Raji (cell line): ENCODE measurements at regions not wholly inside any gene's neighbourhood (a gene's known extent, or its start where the extent isn't known, plus 50 kb on each side); places are given as distances from the start of the nearest gene placed in this dataset.

Source experiments
- POLR2A ChIP-seq: IDR thresholded peaks from 2 replicates; pipeline ENCODE4 v1.6.1; 2011; ENCODE audit warnings: low read depth, low read length, control low read depth; ENCODE audit not compliant: insufficient read depth

DNA sequence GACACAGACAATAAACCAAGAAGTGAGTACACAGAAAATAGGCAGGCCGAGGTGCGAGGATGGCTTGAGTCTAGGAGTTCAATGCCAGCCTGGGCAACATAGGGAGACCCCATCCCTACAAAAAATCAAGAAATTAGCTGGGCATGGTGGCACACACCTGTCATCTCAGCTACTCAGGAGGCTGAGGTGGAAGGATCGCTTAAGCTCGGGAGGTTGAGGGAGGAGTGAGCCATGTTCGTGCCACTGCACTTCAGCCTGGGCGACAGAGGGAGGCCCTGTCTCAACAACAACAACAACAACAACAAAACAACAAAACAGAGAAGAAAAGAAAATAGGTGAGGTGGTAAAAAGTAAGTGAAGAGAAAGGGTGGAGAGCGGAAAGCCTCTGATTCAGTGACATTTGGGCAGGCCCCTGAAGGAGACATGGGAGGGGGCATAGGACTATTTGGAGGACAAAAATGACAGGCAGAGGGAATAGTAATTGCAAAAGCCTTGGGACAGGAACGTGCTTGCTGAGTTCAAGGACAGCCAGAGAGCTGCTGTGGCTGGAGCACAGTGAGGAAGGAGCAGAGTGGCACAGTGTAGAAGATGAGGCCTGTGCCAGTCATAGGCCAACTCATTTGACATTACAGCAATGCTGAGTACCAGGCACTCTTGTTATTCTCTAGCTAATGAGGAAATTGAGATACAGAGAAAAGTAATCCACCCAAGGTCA is 160.6 kb downstream of the VEGFA start:
- TF ChIP-seq POLR2A = no peak

DNA sequence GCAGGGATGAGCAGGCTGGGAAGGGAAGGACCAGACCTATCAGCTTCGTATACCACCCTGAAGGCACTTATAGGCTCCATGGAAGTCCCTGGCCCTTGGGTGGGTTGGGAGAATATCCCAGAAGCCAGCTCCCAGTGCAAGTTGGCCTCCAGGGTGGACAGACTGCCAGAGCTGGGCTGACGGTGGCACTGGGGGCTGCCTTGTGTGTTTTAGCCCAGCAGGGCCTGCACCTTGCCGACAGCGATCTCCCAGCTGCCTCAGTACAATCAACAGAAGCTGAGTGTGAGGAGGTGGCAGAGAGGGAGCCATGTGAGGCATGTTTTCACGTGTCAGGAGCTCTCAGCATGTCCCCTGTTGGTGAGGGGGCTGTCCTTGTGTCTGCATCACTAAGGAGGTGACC is 159.5 kb downstream of the VEGFA start:
- no peak for TF ChIP-seq POLR2A

DNA sequence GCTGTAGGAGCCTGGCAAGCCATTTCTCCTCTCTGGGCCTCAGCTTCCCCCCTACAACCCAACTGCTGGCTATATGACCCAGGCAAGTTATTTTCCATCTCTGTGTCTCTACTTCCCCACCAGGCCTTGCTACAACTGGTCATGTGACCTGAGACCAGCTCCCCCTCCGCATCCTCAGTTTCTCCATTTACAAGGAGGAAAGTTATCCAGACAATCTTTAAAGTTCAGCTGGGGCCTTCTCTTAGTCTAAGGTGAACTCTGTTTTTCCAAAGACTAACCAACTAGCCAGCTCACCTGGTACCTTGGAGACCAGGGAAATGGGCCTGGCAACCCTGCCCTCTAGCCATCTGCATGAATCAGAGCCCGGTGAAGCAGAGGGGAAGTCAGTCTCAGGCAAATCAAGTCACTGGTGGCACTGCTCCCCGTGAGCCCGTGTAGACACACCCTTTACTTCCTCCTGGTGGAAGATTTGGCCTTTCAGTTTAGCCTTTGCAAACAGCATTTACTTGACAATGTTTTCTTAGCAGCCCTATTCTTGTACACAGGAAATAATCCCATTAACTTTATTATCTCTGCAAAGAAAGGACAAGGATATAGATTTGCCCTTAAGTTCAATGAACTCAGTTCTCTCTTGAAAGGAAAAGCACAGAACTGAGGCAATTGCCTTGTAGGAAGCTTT is 157.7 kb downstream of the VEGFA start:
- TF ChIP-seq POLR2A = no peak

DNA sequence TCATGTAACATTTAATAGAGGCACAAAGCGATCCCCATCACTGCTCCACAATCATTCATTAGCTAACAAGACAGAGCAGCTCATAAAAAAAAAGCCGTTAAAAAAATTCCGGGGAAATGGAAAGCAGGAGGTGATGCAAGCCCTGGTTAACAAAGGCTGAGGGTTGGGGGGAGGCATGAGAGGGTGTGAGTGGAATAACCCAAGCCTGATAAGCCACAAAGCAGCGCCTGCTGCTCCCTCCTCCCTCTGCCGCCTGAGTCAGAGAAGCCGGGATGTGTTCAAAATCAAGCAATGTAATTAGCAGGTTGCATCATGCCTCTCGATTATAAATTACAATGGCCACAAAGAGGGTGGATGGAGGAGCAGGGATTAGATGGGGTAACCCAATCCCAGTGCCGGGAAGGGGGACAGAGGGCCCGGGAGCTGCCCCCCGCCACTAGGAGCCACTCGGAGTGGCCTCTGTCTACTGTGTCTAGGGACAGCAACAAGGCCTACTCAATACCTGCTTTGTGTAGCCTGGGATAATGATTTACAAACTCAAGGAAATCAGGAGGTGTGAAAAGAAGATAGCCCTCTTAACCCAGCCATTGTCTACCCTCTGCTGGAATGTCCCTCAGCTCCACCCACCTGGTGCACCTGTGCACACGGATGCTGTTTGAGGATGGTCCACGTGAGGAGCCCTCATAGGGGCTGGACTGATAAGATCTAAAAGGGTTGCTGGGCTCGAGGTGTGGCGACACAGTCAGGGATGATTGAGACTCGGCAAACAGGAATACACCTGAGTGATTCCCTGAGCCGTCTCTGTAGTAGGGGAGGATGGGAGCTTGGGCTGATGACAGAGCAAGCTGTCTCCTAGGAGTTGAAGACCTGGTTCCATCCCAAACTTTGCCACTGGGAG is 156.9 kb downstream of the VEGFA start:
- TF ChIP-seq POLR2A = no peak

DNA sequence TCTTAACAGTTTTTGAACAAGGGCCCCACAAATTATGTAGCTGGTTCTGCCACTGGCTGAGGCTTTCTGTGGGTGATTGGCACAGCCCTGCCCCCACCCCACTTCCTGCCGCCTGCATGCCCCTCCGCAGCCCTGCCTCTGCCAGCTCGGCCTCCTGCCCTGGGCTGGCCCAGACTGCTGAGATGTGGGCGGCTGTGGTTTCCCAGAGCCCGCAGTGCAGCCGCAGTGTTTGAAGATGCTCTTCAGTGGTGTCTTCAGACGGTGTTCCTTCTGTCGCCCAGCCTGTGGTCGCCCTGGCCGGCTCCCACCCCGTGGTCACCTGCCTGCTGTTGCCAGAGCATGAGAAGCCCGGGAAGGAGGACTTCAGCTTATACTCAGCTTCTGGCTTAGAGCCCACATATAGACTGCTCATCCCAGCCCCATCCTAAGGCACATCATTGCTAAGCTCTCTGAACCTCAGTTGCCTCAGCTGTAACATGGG is 154.3 kb downstream of the VEGFA start:
- no peak for TF ChIP-seq POLR2A

DNA sequence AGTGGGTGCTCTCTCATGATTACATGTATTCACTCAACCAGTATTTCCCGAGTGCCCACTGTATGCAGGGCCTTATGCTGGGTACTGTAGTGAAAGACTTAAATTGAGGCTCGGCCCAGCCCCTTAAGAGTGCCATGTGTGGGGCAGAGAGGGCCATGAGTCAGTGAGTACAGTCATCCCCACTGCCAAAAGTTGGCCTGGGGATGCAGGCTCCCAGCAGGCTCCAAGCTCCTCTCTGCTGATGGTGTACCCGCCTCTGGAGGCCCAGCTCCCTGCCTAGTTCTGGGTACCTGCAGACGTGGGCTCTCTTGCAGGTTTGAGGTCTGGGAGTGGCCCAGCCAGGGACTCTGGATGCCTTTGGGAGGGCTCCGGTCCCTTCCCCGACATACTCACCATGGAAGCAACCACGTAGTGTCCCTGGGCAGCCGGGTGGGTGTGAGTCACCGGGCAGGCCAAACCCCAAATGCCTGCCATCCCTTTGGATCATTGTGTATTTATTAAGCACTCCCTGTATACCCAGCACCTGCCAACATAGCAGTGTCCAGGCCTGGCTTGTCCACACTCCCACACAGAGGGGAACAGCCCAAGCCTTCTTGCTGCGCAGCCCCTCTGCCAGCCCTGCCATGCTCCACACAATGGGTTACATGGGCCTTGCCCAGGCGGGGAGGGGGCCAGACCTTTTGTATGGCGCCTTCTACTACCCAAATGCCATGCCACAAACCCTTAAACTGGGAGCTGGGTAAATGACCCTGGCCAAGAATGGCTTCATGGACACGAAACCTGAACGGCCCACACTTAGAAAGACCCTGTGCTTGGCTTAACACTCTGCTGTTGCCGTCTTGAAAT is 153.6 kb downstream of the VEGFA start:
- TF ChIP-seq POLR2A = no peak

DNA sequence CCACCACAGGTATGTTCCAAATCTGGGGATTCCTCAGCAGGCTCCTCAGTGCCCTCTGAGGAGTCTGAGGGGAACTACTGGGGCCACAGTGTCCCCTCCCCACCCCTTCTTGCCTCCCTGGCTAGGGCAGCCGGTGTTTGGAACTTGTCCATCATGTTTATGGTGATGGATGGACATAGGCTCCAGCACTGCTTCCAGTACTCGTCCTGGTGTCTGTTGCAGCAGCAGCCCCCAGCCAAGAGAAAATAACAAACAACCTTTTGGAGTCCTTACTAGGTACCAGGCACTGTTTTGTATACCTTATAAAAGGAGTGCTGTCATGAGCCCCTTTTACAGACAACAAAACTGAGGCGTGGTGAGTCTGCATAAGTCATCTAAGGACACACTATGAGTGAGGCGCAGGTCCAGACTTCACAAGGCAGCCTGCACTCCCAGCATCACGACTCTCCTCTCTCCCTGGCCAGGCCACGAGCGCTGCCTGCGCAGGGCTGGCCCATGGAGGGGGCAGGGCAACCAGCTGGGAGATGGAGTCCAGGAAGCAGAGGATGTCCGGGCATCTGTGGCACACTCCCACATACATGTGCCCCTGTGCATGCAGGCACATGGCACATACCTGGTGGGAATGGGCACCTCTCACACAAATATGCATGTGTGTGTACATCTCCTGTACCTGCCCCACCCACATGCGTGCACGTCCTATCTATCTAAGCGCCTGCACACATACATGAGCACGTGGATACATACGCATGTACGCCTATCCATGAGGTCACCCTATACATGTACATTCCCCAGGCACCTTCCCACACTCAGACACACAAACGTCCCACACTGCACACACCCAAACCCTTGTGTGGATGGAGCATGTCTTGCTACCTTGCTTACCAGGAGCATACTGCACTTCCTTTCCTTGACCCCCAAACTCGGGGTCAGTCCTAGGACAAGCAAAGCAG is 152.7 kb downstream of the VEGFA start:
- TF ChIP-seq POLR2A = no peak

DNA sequence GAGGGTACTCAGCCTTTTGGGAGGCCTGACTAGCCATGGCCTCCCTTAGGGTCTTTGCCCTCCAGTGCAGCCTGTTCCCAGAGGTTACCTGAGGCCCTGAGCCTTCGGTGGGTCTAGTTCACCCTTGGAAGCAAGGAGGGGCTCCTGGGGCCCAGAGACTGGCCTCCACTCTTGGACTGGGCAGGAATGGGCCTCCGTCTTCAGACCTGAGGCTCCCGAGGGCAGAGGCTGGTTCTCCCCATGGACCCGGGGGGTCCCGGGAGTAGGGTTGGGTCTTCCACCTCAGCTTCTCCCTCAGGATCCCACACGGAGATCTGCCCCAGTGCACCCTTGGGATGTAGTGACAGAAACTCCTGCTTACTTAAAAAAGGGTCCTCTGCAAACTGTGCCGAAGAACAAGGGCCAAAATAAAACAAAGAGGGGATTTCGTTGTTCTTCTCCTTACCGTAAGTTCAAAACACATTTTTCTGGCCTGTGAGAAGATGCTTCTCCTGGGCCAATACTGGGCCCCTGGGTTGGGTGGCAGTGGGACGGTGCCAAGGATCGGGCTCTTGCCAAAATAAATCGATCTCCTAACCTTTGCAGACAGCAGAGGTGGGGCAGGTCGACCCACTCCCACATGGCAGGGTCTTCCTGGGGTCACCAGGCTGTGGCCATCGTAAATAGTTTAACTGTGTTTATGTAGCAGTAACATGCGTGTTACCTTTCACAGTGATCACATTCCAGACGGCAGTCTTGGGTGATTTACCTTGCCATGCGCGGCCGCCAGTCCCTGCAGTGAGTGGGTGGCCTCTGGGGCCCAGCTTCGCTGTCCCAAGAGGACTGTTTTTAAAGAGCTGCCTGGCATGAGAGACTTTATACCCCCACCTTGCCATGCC is 151.8 kb downstream of the VEGFA start:
- no peak for TF ChIP-seq POLR2A

DNA sequence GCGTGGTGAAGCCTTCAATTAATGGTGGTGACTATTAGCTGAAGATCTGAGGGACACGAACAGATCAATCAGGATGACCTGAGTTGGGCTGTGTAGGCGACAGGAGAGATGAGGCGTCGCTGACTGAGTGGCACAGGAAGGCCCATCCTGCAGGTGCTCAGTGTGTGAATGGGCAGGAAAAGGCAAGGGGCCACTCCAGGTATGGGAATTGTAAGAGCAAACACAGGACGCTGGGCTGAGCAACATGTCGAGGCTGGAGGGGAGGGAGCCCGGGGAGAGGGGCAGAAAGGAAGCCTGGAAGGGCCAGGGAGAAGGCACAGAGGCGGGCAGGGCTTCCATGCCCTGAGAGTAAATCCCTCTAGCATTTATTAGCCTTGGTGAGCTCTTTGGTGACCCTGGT is 151.0 kb downstream of the VEGFA start:
- no peak for TF ChIP-seq POLR2A

DNA sequence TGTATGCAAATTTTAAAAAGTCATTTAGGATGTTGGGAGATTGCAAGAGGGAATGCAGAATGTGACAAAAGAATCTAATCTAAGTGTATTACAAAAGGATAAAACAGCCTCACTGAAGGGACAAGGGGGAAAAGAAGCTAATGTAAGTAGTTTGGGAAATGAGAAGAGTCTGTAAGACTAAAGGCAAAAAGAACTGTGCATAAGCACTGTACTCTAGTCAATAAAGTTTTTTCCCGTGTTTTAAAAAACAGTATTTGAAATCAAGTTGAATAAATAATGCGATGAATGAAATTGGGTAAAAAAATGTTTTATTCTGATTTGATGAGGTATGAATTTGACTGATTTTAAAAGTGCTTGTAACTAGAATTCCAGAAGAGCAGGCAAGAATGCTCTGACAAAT is 149.8 kb downstream of the VEGFA start:
- TF ChIP-seq POLR2A = no peak

DNA sequence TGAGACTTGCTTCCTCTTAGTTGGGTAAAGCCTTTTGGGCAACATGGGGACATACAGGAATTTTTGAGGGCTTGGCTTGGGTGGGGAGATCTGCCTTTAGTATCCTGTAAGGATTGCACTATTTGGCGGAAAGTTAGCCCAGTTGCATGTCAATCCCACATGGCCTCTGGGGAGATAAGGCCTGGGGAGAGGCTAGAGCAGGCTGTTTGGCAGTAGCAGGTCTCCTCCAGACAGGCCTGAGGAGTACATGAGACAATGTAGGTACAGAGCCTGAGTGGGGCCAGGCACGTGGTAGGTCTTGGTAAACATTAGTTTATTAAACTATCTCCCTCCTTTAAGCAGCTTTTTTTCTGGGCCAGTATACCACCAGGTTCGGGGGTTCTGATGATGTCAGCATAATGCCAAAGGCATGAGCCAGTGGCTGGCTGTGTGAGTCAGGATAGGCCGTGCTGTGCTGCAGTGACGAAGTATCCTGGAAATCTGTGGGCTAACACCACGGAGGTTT is 147.9 kb downstream of the VEGFA start:
- TF ChIP-seq POLR2A = no peak

DNA sequence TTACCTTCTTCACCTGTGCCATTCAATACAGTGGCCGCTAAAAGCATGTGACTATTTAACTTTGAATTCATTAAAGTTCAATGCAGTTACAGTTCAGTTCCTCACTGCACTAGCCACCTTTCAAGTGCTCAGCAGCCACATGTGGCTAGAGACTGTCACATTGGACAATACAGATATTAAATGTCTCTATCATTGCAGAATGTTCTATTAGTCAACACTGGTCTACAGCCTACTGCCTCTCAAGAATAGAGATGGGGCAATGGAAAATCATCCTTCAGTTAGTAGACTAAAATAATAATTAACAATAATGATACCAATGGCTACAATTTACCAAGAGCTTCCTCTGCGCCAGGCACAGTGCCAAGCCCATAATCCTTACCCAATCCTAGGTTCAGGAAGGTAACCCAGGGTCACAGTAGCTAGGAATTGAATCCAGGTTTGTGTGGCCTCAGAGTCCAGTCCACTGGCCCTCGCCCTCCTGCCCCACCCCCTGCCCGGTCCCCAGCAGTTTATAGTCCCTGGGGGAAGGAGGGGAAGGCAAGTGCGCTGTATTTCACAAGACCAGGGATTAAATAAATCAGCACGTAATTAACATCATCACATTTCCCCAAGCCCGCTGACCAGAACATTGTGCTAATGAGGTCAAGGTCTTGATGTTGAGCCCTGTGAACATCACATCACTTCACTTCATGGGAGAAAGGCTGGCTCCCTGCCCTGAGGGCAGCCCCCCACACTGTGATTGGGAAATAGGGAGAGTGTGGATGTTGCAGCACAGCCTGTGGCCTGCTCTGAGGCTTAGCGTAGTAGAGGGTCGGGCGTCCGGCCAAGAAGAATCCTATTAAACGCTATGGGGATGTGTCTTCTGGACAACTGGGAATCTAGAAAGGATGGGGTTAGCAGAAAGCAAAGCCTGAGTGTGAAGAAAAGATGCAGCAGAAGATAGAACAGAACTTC is 147.2 kb downstream of the VEGFA start:
- TF ChIP-seq POLR2A = no peak
